Adrenal gland (tissue), 5 donors: ENCODE measurements at regions not wholly inside any gene's neighbourhood (a gene's known extent, or its start where the extent isn't known, plus 50 kb on each side); places are given as distances from the start of the nearest gene placed in this dataset.

ENCODE experiments used
- POLR2A ChIP-seq, 2 donors: fragments of 450-650 bp; IDR thresholded peaks; one replicate each; pipeline ENCODE4 v1.6.1; 2017; ENCODE audit warnings: antibody characterized with exemption in 2 of 2, mild to moderate bottlenecking in 2 of 2, moderate library complexity in 1 of 2
- TF ChIP-seq, protein P1 (sequence below), 6 experiments: fragments of 450-650 bp in 4 of 6; fragments of 200-600 bp in 2 of 6; sonication (generic) in 1 of 6; IDR thresholded peaks; 1 replicate in 5 of 6; 2 replicates in 1 of 6; pipeline versions ENCODE4 v1.5.1 to v1.8.0; 2016 to 2021; ENCODE audit warnings: antibody characterized with exemption in 6 of 6, mild to moderate bottlenecking in 2 of 6, moderate library complexity in 1 of 6
- donor health status: DM: no; HTN: no; CAD: no.

- TF ChIP-seq POLR2A (IDR thresholded peaks at IDR 0.05), result no peak
- TF ChIP-seq, protein P1, sequence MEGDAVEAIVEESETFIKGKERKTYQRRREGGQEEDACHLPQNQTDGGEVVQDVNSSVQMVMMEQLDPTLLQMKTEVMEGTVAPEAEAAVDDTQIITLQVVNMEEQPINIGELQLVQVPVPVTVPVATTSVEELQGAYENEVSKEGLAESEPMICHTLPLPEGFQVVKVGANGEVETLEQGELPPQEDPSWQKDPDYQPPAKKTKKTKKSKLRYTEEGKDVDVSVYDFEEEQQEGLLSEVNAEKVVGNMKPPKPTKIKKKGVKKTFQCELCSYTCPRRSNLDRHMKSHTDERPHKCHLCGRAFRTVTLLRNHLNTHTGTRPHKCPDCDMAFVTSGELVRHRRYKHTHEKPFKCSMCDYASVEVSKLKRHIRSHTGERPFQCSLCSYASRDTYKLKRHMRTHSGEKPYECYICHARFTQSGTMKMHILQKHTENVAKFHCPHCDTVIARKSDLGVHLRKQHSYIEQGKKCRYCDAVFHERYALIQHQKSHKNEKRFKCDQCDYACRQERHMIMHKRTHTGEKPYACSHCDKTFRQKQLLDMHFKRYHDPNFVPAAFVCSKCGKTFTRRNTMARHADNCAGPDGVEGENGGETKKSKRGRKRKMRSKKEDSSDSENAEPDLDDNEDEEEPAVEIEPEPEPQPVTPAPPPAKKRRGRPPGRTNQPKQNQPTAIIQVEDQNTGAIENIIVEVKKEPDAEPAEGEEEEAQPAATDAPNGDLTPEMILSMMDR (IDR thresholded peaks at IDR 0.05), result no peak
Measured at GRCh38 chr6:45816674-45817297, 198.9 kb downstream of the CLIC5 start.
